ENCODE measurements at regions not wholly inside any gene's neighbourhood (a gene's known extent, or its start where the extent isn't known, plus 50 kb on each side); places are given as distances from the start of the nearest gene placed in this dataset.

GRCh38 chr5:84549054-84549453, 164.4 kb upstream of the EDIL3 start:
- BruUV-seq (replicated peaks), result no TSS peak
- Histone ChIP-seq H3K9me3 (ENCODE audit: low read length) (no peaks in the 10 kb centered on the region), H2AFZ (ENCODE audit: low read length) (no peak overlapping the region), H3K36me3 (replicated peaks in 1 of 2; ENCODE audit: control insufficient read depth in 1 of 2, insufficient read depth in 2 of 2, low read length in 2 of 2) (no peaks in the 10 kb centered on the region), H4K20me1 (ENCODE audit: insufficient read depth, low read length) (no peaks in the 10 kb centered on the region), H3K4me1 (ENCODE audit: insufficient read depth, low read length) (no peaks in the 10 kb centered on the region), H3K79me2 (ENCODE audit: insufficient read depth, low read length) (no peaks in the 10 kb centered on the region), H3K4me2 (ENCODE audit: low read depth, low read length) (no peak overlapping the region), H3K4me3 (replicated peaks in 1 of 3; ENCODE audit: insufficient read depth in 1 of 3, low read depth in 2 of 3, low read length in 3 of 3) (no peak overlapping the region), H3K27ac (ENCODE audit: extremely low read length, insufficient read depth, low read length) (no peak overlapping the region), H3K9ac (ENCODE audit: insufficient read depth, low read depth, low read length) (no peak overlapping the region), H3K27me3 (ENCODE audit: control insufficient read depth in 1 of 2, insufficient read depth in 2 of 2, low read length in 2 of 2) (no peaks in the 10 kb centered on the region)
- WGBS (ENCODE audit: low lambda C conversion rate), result 0% methylated on average over 1 of the region's 1 CpG
- DNase-seq (ENCODE audit: low spot score) (no peak), FAIRE-seq (no peak), ATAC-seq (no peak)
- ChIA-PET POLR2A (no interaction called here), CTCF (ENCODE audit: low intra/inter-chr PET ratio, low total read pairs) (no interaction called here)
- intact Hi-C loops (cut with micrococcal nuclease; ENCODE audit: unreplicated experiment), result no loop called here
- in situ Hi-C loops (cut with HindIII; ENCODE audit: extremely low pct_ligation_motif_present, low pct_unique_long_range_greater_than_20kb), result no loop called here
- TF ChIP-seq ZNF629 (CRISPR knock-in tag; conservative IDR thresholded peaks at IDR 0.05), result no peak
- TF ChIP-seq ZNF878 (CRISPR knock-in tag; IDR thresholded peaks at IDR 0.05), result no peak
- no peak for TF ChIP-seq DZIP1 (CRISPR knock-in tag; IDR thresholded peaks at IDR 0.05)
- no peak for TF ChIP-seq HHEX (CRISPR knock-in tag; IDR thresholded peaks at IDR 0.05)
- TF ChIP-seq ARID2 (CRISPR knock-in tag; IDR thresholded peaks at IDR 0.05; ENCODE audit: borderline replicate concordance), result no peak
- TF ChIP-seq ZNF589 (CRISPR knock-in tag; conservative IDR thresholded peaks at IDR 0.05), result no peak
- no peak for TF ChIP-seq ZNF770 (CRISPR knock-in tag; IDR thresholded peaks at IDR 0.05)
- TF ChIP-seq PAWR (CRISPR knock-in tag; IDR thresholded peaks at IDR 0.05; ENCODE audit: borderline replicate concordance), result no peak
- no peak for TF ChIP-seq ZNF644 (CRISPR knock-in tag; IDR thresholded peaks at IDR 0.05; ENCODE audit: low read depth)
- TF ChIP-seq CHCHD3 (CRISPR knock-in tag; IDR thresholded peaks at IDR 0.05), result no peak
- no peak for TF ChIP-seq ZNF713 (CRISPR knock-in tag; IDR thresholded peaks at IDR 0.05)
- no peak for TF ChIP-seq ZMYM2 (CRISPR knock-in tag; IDR thresholded peaks at IDR 0.05)
- TF ChIP-seq PBX3 (CRISPR knock-in tag; IDR thresholded peaks at IDR 0.05; ENCODE audit: borderline replicate concordance), result no peak
- TF ChIP-seq PATZ1 (CRISPR knock-in tag; IDR thresholded peaks at IDR 0.05), result no peak
- TF ChIP-seq MAX (IDR thresholded peaks at IDR 0.05), result no peak
- TF ChIP-seq TBX3 (IDR thresholded peaks at IDR 0.05; ENCODE audit: borderline replicate concordance), result no peak
- TF ChIP-seq FOXA1 (IDR thresholded peaks at IDR 0.05), result no peak
- TF ChIP-seq FOXA1 (CRISPR knock-in tag; IDR thresholded peaks at IDR 0.05), result no peak
- TF ChIP-seq SAP130 (CRISPR knock-in tag; IDR thresholded peaks at IDR 0.05; ENCODE audit: low read depth), result no peak
- TF ChIP-seq SNAPC5 (CRISPR knock-in tag; IDR thresholded peaks at IDR 0.05; ENCODE audit: borderline replicate concordance), result no peak

All from HepG2 (cell line).